Lung (tissue), 11 donors: ENCODE measurements at regions not wholly inside any gene's neighbourhood (a gene's known extent, or its start where the extent isn't known, plus 50 kb on each side); places are given as distances from the start of the nearest gene placed in this dataset.

ENCODE experiments used
- ATAC-seq: fragments of 200-7000 bp; cut with Tn5 transposase; one replicate; pipeline ENCODE4 v1.9.1; 2020; ENCODE audit warnings: moderate number of reproducible peaks; ENCODE audit not compliant: insufficient read depth, low FRiP score
- DNase-seq, 3 donors: peaks; one replicate each; pipeline ENCODE4 v3.0.0-alpha.2; 2013 to 2017
- H3K27ac ChIP-seq, 2 donors: one replicate each; pipeline ENCODE4 v1.5.1; 2013; ENCODE audit warnings: mild to moderate bottlenecking in 2 of 2, moderate library complexity in 2 of 2, control low read depth in 1 of 2, inconsistent platforms in 1 of 2, low read depth in 1 of 2, low read length in 1 of 2
- H3K27me3 ChIP-seq, 3 donors: one replicate each; pipeline ENCODE4 v1.5.1; 2013; ENCODE audit warnings: low read length in 2 of 3; ENCODE audit not compliant: control insufficient read depth in 3 of 3, insufficient read depth in 3 of 3
- H3K36me3 ChIP-seq, 4 donors: one replicate each; pipeline ENCODE4 v1.5.1; 2013; ENCODE audit warnings: low read length in 4 of 4, mild to moderate bottlenecking in 1 of 4, moderate library complexity in 1 of 4; ENCODE audit not compliant: control insufficient read depth in 4 of 4, insufficient read depth in 4 of 4
- H3K4me1 ChIP-seq, 5 donors: one replicate each; pipeline ENCODE4 v1.5.1; 2013; ENCODE audit warnings: low read length in 5 of 5, mild to moderate bottlenecking in 2 of 5, moderate library complexity in 1 of 5; ENCODE audit not compliant: control insufficient read depth in 5 of 5, insufficient read depth in 5 of 5
- H3K4me3 ChIP-seq: one replicate; pipeline ENCODE4 v1.5.1; 2013; ENCODE audit warnings: mild to moderate bottlenecking, control low read depth, moderate library complexity
- H3K9ac ChIP-seq, 2 donors: one replicate each; pipeline ENCODE4 v1.5.1; 2013; ENCODE audit warnings: low read length in 2 of 2, control low read depth in 1 of 2; ENCODE audit not compliant: insufficient read depth in 1 of 2
- H3K9me3 ChIP-seq, 4 donors: one replicate each; pipeline ENCODE4 v1.5.1; 2013; ENCODE audit warnings: low read length in 3 of 4, mild to moderate bottlenecking in 1 of 4, moderate library complexity in 1 of 4; ENCODE audit not compliant: control insufficient read depth in 4 of 4, insufficient read depth in 3 of 4
- CTCF ChIP-seq: IDR thresholded peaks from 2 replicates; pipeline ENCODE4 v1.5.1; 2012; ENCODE audit warnings: mild to moderate bottlenecking; ENCODE audit errors: control extremely low read depth, extremely low read depth
- WGBS, 2 donors: extraction: QIAGEN DNeasy Blood & Tissue Kit; methylation state at CpG; one replicate each; pipeline ENCODE4 v1.1.7; 2013; 5-methylcytosine and 5-hydroxymethylcytosine counted together
- donor health status: control.
- donor health status: control.
- donor health status: Bipolar disorder and iron deficiency.
- donor health status: healthy.
- donor health status: DM: yes; HTN: yes; CAD: no.

DNA sequence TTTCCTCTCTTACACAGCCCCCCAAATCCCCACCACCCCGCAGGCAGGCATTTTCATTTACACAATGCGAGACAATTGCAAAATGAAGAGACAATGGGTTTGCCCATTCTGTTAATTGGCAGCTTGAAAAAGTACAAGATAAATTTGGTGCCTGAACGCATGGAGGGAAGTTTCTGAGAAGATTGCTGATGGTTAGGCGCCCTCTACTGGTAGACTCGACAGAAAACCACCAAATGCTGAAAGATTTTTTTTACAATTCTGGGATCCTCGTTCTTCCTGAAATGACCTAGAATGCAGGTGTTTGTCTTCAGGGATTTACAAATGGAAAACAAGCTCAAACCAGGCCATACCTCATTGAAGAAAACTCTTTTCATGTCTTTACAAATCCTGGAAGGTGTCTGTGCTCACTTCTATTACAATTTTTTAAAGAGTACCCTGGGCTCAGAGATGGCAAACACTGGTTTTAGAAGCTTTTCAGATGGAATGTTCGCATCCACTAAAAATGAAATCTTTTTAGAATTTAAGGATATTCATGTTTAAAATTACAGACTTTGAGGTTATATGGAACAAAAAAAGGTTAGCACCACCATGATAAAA lies 338.5 kb downstream of the PMP22 start:
- H3K9ac ChIP-seq, result no peak overlapping the region
- H3K4me3 ChIP-seq, result no peak overlapping the region
- DNase-seq (peak; percentile 51 to 86 (median 78)), ATAC-seq (peak; percentile 53)
- H3K27ac ChIP-seq, result no peak overlapping the region
- 14 to 16% methylated on average over 7 of the region's 7 CpGs for WGBS, 2 donors
- no peaks in the 10 kb centered on the region for H3K36me3 ChIP-seq
- peak; percentile 58 for TF ChIP-seq CTCF
- H3K4me1 ChIP-seq, result peaks cover 0 to 6% (median 0%) of the 10 kb centered on the region in 5 donors
- H3K27me3 ChIP-seq, result peaks cover 0 to 2% (median 2%) of the 10 kb centered on the region in 3 donors
- H3K9me3 ChIP-seq, result peaks cover 0 to 5% (median under 1%) of the 10 kb centered on the region in 4 donors

GRCh38 chr17:14926073-14926472 lies 339.1 kb downstream of the PMP22 start:
- DNase-seq (no peak), ATAC-seq (no peak)
- no peak for TF ChIP-seq CTCF
- H3K27me3 ChIP-seq, result peaks cover 0 to 2% (median 2%) of the 10 kb centered on the region in 3 donors
- H3K36me3 ChIP-seq, result no peaks in the 10 kb centered on the region
- 55 to 70% methylated on average over 8 of the region's 8 CpGs for WGBS, 2 donors
- no peak overlapping the region for H3K4me3 ChIP-seq
- no peak overlapping the region for H3K27ac ChIP-seq
- no peak overlapping the region for H3K9ac ChIP-seq
- peaks cover 0 to 6% (median 0%) of the 10 kb centered on the region in 5 donors for H3K4me1 ChIP-seq
- peaks cover 0 to 5% (median under 1%) of the 10 kb centered on the region in 4 donors for H3K9me3 ChIP-seq

DNA sequence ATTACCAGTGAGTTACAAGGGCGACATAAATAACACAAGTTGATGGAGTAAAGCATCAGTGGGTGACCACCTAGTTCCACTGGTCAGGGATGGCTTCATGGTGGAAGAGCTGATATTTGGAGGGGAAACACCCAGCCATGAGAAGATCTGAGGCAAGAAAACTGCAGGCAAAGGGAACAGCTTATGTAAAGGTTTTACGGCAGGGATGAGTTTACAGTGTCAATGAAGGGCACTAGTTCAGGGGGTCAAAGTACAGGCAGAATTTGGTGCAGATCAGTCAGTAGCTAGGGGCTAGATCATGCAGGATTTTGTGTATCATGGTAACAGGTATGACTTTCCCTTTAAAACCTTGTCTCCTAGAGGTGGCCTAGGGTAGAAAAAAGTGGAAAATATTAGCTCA lies 339.6 kb downstream of the PMP22 start:
- H3K27me3 ChIP-seq, result peaks cover 0 to 2% (median 2%) of the 10 kb centered on the region in 3 donors
- H3K9me3 ChIP-seq, result peaks cover 0 to 5% (median under 1%) of the 10 kb centered on the region in 4 donors
- no peak overlapping the region for H3K4me3 ChIP-seq
- no peak for TF ChIP-seq CTCF
- H3K36me3 ChIP-seq, result no peaks in the 10 kb centered on the region
- DNase-seq (no peak), ATAC-seq (no peak)
- WGBS, 2 donors, result 81 to 87% methylated on average over 2 of the region's 2 CpGs
- no peak overlapping the region for H3K9ac ChIP-seq
- peaks cover 0 to 6% (median 0%) of the 10 kb centered on the region in 5 donors for H3K4me1 ChIP-seq
- H3K27ac ChIP-seq, result no peak overlapping the region

DNA sequence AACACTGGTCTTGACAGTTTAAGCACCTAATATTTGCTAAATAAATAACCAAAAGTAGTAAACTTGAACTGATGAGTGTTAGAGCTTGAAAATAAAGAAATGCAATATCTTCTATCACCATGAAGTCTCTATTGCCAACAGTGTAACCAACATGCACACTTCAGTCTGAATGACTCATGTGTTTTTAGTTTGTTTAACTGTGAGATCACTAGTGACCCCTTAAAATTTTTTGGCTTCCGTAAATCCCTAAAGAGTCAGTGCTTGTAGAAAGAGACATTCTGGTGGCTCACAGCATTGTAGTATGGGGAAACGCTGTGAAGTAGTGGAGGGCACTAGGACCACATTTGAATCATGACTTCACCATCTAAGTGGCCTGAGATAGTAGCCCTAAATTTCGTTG lies 341.1 kb downstream of the PMP22 start:
- no peak for DNase-seq
- TF ChIP-seq CTCF, result no peak
- no peak overlapping the region for H3K9ac ChIP-seq
- H3K9me3 ChIP-seq, result peaks cover 0 to 5% (median under 1%) of the 10 kb centered on the region in 4 donors
- ATAC-seq, result no peak
- H3K4me1 ChIP-seq, result peaks cover 0 to 6% (median 0%) of the 10 kb centered on the region in 5 donors
- peaks cover 0 to 6% (median 2%) of the 10 kb centered on the region in 3 donors for H3K27me3 ChIP-seq
- 60 to 83% methylated on average over 3 of the region's 3 CpGs for WGBS, 2 donors
- H3K4me3 ChIP-seq, result no peak overlapping the region
- no peak overlapping the region for H3K27ac ChIP-seq
- H3K36me3 ChIP-seq, result no peaks in the 10 kb centered on the region
